ENCODE measurements at regions not wholly inside any gene's neighbourhood (a gene's known extent, or its start where the extent isn't known, plus 50 kb on each side); places are given as distances from the start of the nearest gene placed in this dataset. TPM values are rescaled to one million over a fixed set of nuclear protein-coding genes. Genes with fewer than 3 reads are reported as not detected.

- TF ChIP-seq CTCF (IDR thresholded peaks at IDR 0.05) = no peak
- no peak for ATAC-seq (ENCODE audit: low FRiP score)
- no peak for DNase-seq (ENCODE audit: low spot score)
Observed at GRCh38 chr13:27367570-27367969, 56.8 kb upstream of the GTF3A start.

GRCh38 chr13:27370305-27370872 lies 54.0 kb upstream of the GTF3A start:
- DNase-seq (ENCODE audit: low spot score) = no peak
- no peak for ATAC-seq (ENCODE audit: low FRiP score)
- TF ChIP-seq CTCF (IDR thresholded peaks at IDR 0.05) = no peak

- no peak for TF ChIP-seq CTCF (IDR thresholded peaks at IDR 0.05)
- DNase-seq (ENCODE audit: low spot score) (no peak), ATAC-seq (ENCODE audit: low FRiP score) (no peak)
Observed at GRCh38 chr13:27371932-27372331, 52.5 kb upstream of the GTF3A start.

GRCh38 chr13:27372896-27373295 lies 51.5 kb upstream of the GTF3A start:
- no peak for DNase-seq (ENCODE audit: low spot score)
- no peak for ATAC-seq (ENCODE audit: low FRiP score)
- TF ChIP-seq CTCF (IDR thresholded peaks at IDR 0.05) = no peak

GRCh38 chr13:27374126-27374613 lies 50.2 kb upstream of the GTF3A start:
- no peak for ATAC-seq (ENCODE audit: low FRiP score)
- DNase-seq (ENCODE audit: low spot score) = no peak
- TF ChIP-seq CTCF (IDR thresholded peaks at IDR 0.05) = no peak

Small RNA genes lying in the stretch of these regions (small RNA-seq; reads per million reads assigned to genes)
- not detected for gene RNU6-70P
